GM20000 (cell line): ENCODE measurements at regions not wholly inside any gene's neighbourhood (a gene's known extent, or its start where the extent isn't known, plus 50 kb on each side); places are given as distances from the start of the nearest gene placed in this dataset.

Experiments used
- DNase-seq: peaks from one replicate; pipeline ENCODE4 v3.0.0; 2012; ENCODE audit warnings: low spot score
- CTCF ChIP-seq: IDR thresholded peaks from 2 replicates; pipeline ENCODE4 v1.5.1; 2012; ENCODE audit warnings: mild to moderate bottlenecking, control low read depth; ENCODE audit errors: extremely low read depth, missing control alignments

DNA sequence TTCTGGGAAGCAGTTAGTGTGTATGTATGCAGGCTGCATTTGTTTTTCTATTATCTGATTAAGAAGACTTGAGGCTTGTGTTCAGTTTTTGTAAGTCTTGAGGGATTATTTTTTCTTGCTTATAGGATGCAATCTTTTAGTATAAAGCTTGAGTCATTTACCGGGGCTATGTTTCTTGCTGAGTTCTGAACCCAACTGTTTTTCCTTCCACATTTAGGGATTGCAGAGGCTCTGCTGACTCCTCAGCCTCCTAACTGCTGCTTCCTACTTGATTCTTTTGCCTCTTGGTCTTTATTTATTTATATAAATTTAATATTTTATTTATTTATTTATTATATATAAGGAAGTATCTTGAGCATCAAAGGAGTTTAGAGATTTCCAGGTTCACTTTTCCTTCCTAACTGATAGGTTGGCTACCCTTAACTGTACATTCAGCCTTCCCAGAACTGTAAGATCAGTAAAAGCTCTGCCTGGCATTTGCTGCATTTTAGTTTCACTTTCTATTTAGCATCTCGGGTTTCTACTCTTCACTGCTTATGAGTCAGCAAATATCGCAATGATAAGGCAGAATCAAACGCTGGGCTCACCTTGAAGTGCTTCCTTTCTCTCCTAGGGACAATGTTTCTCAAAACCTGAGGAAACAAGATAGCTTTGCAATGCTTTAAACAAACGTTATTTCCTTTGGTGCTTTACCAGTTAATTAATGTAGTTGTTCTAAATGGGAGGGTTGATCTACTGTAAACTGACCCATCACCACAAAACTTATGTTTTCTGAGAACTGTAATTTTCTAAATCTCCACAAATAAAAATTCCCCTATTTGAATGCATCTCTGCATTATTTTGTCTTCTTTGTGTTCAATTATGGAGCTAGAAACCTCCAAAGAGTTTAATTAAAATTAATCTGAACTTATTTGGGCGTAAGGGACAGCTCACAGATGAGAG, 1183.7 kb upstream of the TMEM132C start:
- TF ChIP-seq CTCF = no peak
- peak; percentile 52 for DNase-seq

- no peak for DNase-seq
These were observed 1165.9 kb upstream of the TMEM132C start for GRCh38 chr12:127101076-127101475.

DNA sequence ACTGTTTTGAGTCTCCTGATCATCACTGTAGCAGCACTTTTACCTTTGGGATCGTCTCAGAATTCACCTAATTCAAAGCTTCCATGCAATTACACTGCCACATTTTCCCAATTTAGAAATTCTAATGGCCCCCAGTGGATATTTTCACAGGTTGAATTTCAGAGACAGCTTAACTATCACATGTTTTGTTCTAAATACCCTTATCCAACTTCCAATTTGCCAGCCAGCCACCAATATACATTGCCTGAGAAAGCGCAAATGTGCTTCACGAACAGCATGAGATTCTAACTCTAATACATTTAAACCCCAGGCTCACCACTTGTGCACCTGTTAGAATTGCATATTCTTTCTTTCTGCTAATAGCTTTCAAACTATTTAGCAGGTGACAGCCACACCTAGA, 1160.9 kb upstream of the TMEM132C start:
- DNase-seq = no peak
- TF ChIP-seq CTCF = no peak

More at GRCh38 chr12:127101076-127101475, 1165.9 kb upstream of the TMEM132C start:
- no peak for TF ChIP-seq CTCF

DNA sequence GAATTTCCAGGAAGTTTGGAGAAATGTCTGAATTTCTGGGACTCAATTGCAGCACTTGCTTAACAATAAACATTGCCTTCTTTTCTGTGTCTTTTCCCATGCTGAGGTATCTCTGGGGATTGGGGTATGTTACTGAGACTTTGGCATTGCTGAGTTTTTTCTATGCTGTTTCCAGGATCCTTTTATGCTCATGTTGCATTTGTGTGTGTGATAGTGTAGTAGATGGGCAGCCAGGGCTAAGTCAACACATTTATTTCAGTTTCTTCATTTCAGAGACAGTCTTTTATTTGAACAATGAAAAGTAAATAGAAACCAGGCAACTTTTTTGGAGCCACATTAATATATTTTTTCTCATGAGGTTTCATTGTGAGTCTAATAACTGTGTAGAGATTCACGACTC, 1160.3 kb upstream of the TMEM132C start:
- no peak for DNase-seq
- TF ChIP-seq CTCF = no peak

DNA sequence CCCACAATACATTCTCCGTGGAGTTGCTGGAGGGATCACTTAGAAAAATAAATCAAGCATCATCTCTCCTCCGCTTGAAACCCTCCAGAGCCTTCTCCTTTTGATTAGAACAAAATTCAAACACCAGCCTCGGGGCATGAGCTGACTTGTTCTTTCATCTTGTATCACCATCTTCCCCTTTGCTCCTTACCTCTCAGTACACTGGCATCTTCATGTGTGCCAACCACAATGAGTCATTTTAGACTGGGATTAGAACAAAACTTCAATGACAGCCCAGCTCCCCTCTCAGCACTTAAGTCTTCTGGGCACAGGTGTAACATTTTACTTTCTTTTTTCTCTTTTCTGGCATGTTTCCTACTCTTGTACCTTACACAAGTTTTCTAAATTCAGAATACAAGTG, 1159.2 kb upstream of the TMEM132C start:
- no peak for TF ChIP-seq CTCF
- DNase-seq = no peak

DNA sequence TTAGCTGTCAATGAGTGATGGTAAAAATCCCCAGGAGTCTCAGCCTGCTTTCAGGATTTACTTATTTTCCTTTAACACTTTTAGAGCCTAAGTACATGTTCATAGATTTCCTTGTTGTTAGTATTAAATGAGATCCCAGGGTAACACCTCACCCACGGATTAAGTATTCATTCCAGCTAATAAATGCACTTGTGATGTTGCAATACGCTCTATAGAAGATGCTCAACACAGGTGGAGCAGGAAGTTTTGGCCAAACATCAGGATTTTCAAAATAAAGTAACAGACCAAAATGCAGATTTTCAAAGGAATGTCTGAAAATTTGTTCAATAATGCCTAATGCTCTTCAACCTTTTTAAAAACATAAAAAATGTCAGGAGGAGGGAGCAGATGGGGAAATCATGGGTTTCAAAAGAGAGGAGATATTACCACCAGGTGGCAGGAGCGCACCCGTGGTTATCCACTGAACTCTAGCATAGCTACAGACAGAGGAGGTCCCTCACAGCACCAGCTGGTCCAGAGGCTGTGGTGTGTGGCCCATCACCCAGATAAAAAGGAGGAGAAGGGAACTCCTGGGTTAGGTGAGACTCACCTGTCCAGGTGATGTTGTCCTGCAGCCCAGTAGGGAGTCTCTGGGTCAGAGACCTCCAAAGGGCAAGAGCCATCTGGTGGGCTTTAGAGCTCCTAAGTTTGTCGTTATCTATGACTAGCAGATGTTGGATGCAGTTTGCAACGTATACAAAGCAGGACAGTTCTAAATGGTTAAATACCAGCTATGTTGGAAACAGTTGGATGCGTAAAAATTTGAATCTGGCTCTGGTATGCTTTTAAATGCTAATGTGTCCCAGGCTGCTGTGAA, 1158.4 kb upstream of the TMEM132C start:
- no peak for TF ChIP-seq CTCF
- peak; percentile 40 for DNase-seq

- no peak for DNase-seq
- no peak for TF ChIP-seq CTCF
These were observed 1153.0 kb upstream of the TMEM132C start for GRCh38 chr12:127113945-127114344.
